ENCODE measurements at regions not wholly inside any gene's neighbourhood (a gene's known extent, or its start where the extent isn't known, plus 50 kb on each side); places are given as distances from the start of the nearest gene placed in this dataset.

- TF ChIP-seq CTCF (IDR thresholded peaks at IDR 0.05; ENCODE audit: unreplicated experiment in 3 of 3): no peak
- Mint-ChIP-seq H3K4me3 (no peak overlapping the region), H3K4me1 (peaks cover 17% of the 10 kb centered on the region), H3K27ac (no peak overlapping the region), H3K9me3 (no peaks in the 10 kb centered on the region), H3K27me3 (ENCODE audit: low read depth) (peaks cover 16% of the 10 kb centered on the region), H3K36me3 (ENCODE audit: low read depth) (no peaks in the 10 kb centered on the region)
Observed at GRCh38 chr9:91034976-91035824, 233.6 kb downstream of the SYK start.

- no peak overlapping the region for H3K27ac Mint-ChIP-seq
- H3K4me1 Mint-ChIP-seq: peaks cover 17% of the 10 kb centered on the region
- no peaks in the 10 kb centered on the region for H3K9me3 Mint-ChIP-seq
- H3K36me3 Mint-ChIP-seq (ENCODE audit: low read depth): no peaks in the 10 kb centered on the region
- peaks cover 16% of the 10 kb centered on the region for H3K27me3 Mint-ChIP-seq (ENCODE audit: low read depth)
- H3K4me3 Mint-ChIP-seq: no peak overlapping the region
- no peak for TF ChIP-seq CTCF (IDR thresholded peaks at IDR 0.05; ENCODE audit: unreplicated experiment in 3 of 3)
Observed at GRCh38 chr9:91035825-91036208, 234.2 kb downstream of the SYK start.

- H3K9me3 Mint-ChIP-seq: no peaks in the 10 kb centered on the region
- peaks cover 16% of the 10 kb centered on the region for H3K27me3 Mint-ChIP-seq (ENCODE audit: low read depth)
- no peak for TF ChIP-seq CTCF (IDR thresholded peaks at IDR 0.05; ENCODE audit: unreplicated experiment in 3 of 3)
- H3K36me3 Mint-ChIP-seq (ENCODE audit: low read depth): no peaks in the 10 kb centered on the region
- H3K4me3 Mint-ChIP-seq: no peak overlapping the region
- H3K4me1 Mint-ChIP-seq: peaks cover 17% of the 10 kb centered on the region
- no peak overlapping the region for H3K27ac Mint-ChIP-seq
Observed at GRCh38 chr9:91036356-91036755, 234.7 kb downstream of the SYK start.

GRCh38 chr9:91036826-91037510 lies 235.3 kb downstream of the SYK start:
- H3K36me3 Mint-ChIP-seq (ENCODE audit: low read depth): no peaks in the 10 kb centered on the region
- peaks cover 17% of the 10 kb centered on the region for H3K4me1 Mint-ChIP-seq
- H3K27ac Mint-ChIP-seq: peak overlapping the region in 2 of 3 experiments; percentile 23 to 52
- no peaks in the 10 kb centered on the region for H3K9me3 Mint-ChIP-seq
- peak in 2 of 3 experiments; percentile 39 to 51 for TF ChIP-seq CTCF (IDR thresholded peaks at IDR 0.05; ENCODE audit: unreplicated experiment in 3 of 3)
- H3K27me3 Mint-ChIP-seq (ENCODE audit: low read depth): peaks cover 18% of the 10 kb centered on the region
- peak overlapping the region in 2 of 3 experiments; percentile 5 to 25 for H3K4me3 Mint-ChIP-seq

- H3K27me3 Mint-ChIP-seq (ENCODE audit: low read depth): peaks cover 20% of the 10 kb centered on the region
- H3K4me1 Mint-ChIP-seq: peaks cover 17% of the 10 kb centered on the region
- no peaks in the 10 kb centered on the region for H3K36me3 Mint-ChIP-seq (ENCODE audit: low read depth)
- H3K4me3 Mint-ChIP-seq: peak overlapping the region in 2 of 3 experiments; percentile 5 to 25
- H3K9me3 Mint-ChIP-seq: no peaks in the 10 kb centered on the region
- TF ChIP-seq CTCF (IDR thresholded peaks at IDR 0.05; ENCODE audit: unreplicated experiment in 3 of 3): no peak
- peak overlapping the region; percentile 45 to 56 (median 52) for H3K27ac Mint-ChIP-seq
Observed at GRCh38 chr9:91037511-91038482, 236.2 kb downstream of the SYK start.

Measured in nephron (organoid).